Subcutaneous abdominal adipose tissue (tissue), 5 donors: ENCODE measurements at regions not wholly inside any gene's neighbourhood (a gene's known extent, or its start where the extent isn't known, plus 50 kb on each side); places are given as distances from the start of the nearest gene placed in this dataset.

Experiments
- H3K27ac ChIP-seq: one replicate; pipeline ENCODE4 v1.7.0; 2013; ENCODE audit warnings: low read depth, mild to moderate bottlenecking, inconsistent platforms, low read length, moderate library complexity
- H3K27me3 ChIP-seq, 5 donors: one replicate each; pipeline ENCODE4 v1.7.0; 2013; ENCODE audit warnings: low read length in 5 of 5, inconsistent platforms in 1 of 5; ENCODE audit not compliant: control insufficient read depth in 5 of 5, insufficient read depth in 4 of 5
- H3K36me3 ChIP-seq, 5 donors: one replicate each; pipeline ENCODE4 v1.7.0; 2013; ENCODE audit warnings: low read length in 5 of 5; ENCODE audit not compliant: control insufficient read depth in 5 of 5, insufficient read depth in 5 of 5
- H3K4me1 ChIP-seq, 5 donors: one replicate each; pipeline ENCODE4 v1.7.0; 2013; ENCODE audit warnings: low read length in 5 of 5, mild to moderate bottlenecking in 3 of 5, moderate library complexity in 1 of 5; ENCODE audit not compliant: control insufficient read depth in 5 of 5, insufficient read depth in 5 of 5
- H3K4me3 ChIP-seq, 5 donors: one replicate each; pipeline ENCODE4 v1.7.0; 2013; ENCODE audit warnings: low read length in 5 of 5, low read depth in 1 of 5
- H3K9ac ChIP-seq, 5 donors: one replicate each; pipeline ENCODE4 v1.7.0; 2013; ENCODE audit warnings: low read length in 5 of 5, mild to moderate bottlenecking in 4 of 5, moderate library complexity in 3 of 5
- H3K9me3 ChIP-seq, 5 donors: one replicate each; pipeline ENCODE4 v1.7.0; 2013; ENCODE audit warnings: low read length in 5 of 5; ENCODE audit not compliant: control insufficient read depth in 5 of 5
- donor health status: healthy.
- donor health status: healthy.
- donor health status: healthy.
- donor health status: healthy.
- donor health status: healthy.

DNA sequence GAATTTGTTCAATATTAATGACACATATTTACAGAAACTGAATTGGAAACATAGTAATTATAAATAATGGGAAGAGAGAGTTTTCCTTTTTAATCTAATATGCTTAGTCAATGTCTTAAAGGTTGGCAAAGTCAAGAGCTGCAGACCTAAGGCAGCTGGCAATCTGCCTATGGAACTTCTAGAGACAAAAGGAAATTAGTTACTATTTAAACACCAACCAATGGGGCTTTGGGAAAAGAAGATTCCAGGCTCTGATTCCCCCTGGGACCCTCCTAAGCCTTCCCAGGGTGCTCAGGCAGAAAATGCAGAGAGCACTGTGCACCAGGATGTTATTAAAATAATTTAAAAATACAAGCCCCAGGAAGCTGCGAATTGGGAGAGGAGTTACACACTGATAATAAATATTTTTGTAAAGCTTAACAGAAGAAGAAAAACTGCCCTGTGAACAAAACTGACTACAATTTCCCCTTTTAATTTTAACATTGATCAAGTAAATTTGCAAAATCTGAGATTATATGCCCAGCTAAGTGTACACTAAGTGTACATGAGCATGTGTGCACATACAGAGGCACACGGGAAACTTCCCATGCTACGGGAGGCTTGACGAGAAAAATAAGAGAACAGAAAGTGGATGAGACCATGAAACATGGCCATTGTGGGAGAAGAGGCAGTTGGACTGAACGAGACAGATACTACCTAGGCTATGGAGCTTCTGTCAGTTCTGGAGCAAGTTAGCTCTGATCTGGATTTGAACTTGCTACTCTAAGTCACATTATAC lies 77.4 kb upstream of the ADAMTS16 start:
- Histone ChIP-seq H3K27ac (no peak overlapping the region), H3K9me3 (no peaks in the 10 kb centered on the region), H3K4me3 (no peak overlapping the region), H3K27me3 (no peaks in the 10 kb centered on the region), H3K4me1 (peaks cover 2 to 12% (median 8%) of the 10 kb centered on the region in 5 donors), H3K36me3 (no peaks in the 10 kb centered on the region), H3K9ac (no peak overlapping the region)

DNA sequence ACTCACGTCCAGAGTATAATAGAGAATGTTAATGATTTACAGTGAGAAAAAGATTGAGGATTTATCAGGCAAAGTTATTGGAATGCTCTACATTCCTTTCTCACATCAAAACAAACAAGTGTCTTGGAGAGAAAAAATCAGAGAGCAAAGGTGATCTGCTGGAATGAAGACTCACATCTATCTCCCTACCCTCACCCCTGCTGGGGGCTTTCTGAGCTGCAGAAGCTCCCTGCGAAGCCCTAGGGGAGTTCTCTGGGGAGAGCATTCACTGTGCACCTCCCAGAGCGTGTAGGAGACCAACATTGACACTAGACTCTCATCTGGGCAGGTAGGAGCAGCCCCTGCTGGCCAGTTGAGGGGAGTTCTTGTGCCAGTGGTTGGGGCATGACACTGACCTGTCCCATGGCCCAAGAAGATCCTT lies 76.6 kb upstream of the ADAMTS16 start:
- Histone ChIP-seq H3K36me3 (no peaks in the 10 kb centered on the region), H3K27ac (no peak overlapping the region), H3K9me3 (no peaks in the 10 kb centered on the region)

DNA sequence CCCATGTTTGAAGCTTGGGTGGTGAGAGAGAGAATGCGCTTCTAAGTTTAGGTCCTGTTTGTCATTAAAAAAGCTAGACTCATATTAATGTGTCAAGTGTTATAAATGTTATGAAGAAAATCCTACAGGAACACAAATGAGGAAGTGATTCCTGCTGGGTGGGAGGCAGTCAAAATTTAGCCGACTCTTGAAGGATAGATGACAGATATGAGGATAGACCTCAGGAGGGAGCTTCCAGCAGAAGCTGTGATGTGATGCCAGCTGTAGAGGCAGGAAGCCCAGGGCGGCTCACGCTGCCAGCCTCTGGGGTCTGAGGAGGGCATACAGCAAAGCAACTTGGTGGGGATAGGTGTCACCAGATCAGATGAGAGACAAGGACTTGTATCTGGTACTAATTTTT lies 74.7 kb upstream of the ADAMTS16 start:
- H3K27me3 ChIP-seq, result no peaks in the 10 kb centered on the region
- no peak overlapping the region for H3K9ac ChIP-seq
- H3K4me1 ChIP-seq, result peaks cover 2 to 12% (median 8%) of the 10 kb centered on the region in 5 donors
- H3K27ac ChIP-seq, result no peak overlapping the region
- no peak overlapping the region for H3K4me3 ChIP-seq
- H3K36me3 ChIP-seq, result no peaks in the 10 kb centered on the region
- no peaks in the 10 kb centered on the region for H3K9me3 ChIP-seq

More for the DNA sequence above, 76.6 kb upstream of the ADAMTS16 start:
- Histone ChIP-seq H3K4me1 (peaks cover 2 to 12% (median 8%) of the 10 kb centered on the region in 5 donors), H3K27me3 (no peaks in the 10 kb centered on the region), H3K4me3 (no peak overlapping the region), H3K9ac (no peak overlapping the region)

DNA sequence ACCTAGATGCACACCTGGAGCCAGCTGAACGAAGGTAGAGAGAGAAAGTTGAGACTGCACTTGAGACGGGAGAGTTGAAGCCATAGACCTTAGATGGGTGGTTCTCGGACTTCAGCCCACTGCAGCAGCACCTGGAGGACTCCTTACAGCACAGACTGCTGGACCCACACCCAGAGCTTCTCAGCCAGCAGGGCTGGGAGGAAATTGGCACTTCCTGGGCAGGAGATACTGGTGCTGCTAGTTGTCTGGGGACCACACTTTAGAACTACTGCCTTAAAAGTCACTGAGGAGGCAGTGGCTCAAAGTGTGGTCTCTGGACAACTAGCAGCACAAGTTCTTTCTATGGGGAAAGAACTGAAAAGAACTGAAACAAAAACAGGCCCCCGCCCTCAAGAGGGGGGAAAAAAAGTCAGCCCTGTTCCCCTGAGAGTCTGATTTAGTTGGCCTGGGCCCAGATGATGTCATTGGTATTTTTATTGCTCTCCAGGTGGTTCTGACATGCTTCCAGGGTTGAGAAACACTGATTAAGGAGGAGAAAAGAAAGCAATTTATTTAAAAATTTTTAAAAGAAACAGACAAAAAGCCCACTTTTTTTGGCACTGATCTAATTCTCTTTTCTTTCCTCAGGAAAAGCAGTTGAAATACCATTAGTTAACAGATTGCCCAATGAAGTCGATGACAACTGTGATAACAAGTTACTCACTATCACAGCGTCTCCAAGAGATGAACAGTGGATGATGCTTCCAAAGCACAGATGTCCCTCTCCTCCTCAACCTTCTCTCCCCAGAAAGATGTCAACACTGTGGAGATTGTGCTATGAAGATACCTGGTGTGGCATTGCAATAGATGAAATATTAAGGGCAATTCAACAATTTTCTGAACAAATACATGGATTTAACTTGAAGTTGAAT lies 73.6 kb upstream of the ADAMTS16 start:
- H3K9me3 ChIP-seq, result no peaks in the 10 kb centered on the region

DNA sequence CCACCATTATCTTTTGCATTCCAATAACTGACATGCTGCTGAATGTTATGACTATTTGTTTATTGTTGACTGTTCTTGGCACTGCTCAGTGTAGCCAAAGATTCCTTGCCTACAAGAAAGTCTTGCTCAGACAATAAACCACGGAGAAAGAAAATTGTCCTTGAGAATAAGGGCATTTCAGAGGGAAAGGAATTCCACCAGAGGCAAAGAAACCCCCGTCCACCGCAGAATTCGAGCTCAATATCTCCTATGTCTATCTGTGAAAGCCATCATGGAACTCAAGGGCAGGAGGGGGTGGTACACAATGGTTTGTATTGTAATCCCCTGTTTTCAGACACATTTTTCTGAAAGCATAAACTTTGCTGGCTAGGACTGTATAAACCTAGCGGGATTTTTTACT lies 70.3 kb upstream of the ADAMTS16 start:
- Histone ChIP-seq H3K27ac (no peak overlapping the region), H3K9ac (no peak overlapping the region), H3K4me3 (no peak overlapping the region), H3K27me3 (no peaks in the 10 kb centered on the region), H3K36me3 (no peaks in the 10 kb centered on the region), H3K9me3 (no peaks in the 10 kb centered on the region), H3K4me1 (peaks cover 2 to 10% (median 7%) of the 10 kb centered on the region in 5 donors)

More for the DNA sequence above, 73.6 kb upstream of the ADAMTS16 start:
- Histone ChIP-seq H3K4me3 (no peak overlapping the region), H3K36me3 (no peaks in the 10 kb centered on the region), H3K4me1 (peaks cover 2 to 12% (median 8%) of the 10 kb centered on the region in 5 donors), H3K27me3 (no peaks in the 10 kb centered on the region), H3K27ac (no peak overlapping the region), H3K9ac (no peak overlapping the region)

DNA sequence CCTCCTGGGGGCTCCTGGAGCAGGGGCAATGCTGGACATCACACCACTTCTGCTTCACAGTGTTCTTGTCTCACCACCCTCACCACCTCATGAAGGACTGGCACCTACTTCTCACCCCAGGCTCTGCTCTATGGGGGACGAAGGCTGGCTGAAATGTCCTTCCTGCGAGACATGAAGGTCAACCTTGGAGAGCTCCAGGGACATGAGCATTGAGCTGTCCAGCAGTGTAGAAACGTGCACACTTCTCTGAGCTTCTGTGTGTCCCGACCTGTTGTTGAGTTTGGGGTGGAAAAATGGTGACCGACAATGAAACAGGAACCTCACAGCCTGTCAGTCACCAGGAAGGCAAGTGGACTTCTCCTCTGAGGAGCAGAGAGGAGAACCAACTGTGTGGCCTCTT lies 68.6 kb upstream of the ADAMTS16 start:
- no peaks in the 10 kb centered on the region for H3K27me3 ChIP-seq
- H3K4me1 ChIP-seq, result peaks cover 0 to 2% (median 1%) of the 10 kb centered on the region in 5 donors
- no peaks in the 10 kb centered on the region for H3K36me3 ChIP-seq
- no peak overlapping the region for H3K9ac ChIP-seq
- H3K4me3 ChIP-seq, result no peak overlapping the region
- H3K27ac ChIP-seq, result no peak overlapping the region
- no peaks in the 10 kb centered on the region for H3K9me3 ChIP-seq

DNA sequence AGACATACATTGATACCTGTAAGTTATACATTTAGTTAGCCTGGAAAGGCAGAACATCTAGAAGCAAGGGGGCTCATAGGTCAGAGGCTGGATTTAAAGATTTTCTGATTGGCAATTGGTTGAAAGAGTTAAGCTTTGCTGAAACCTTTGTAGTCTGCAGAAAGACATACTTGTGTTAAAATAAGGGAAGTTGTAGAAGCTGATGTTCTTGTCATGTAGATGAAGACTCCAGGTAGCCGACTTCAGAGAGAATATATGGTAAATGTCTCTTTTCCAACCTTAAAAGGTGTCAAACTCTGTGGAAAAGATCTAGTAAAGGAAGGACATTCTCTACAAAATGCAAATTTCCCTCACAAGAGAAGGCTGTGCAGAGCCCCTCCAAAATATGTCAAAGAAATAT lies 62.9 kb upstream of the ADAMTS16 start:
- Histone ChIP-seq H3K9me3 (no peaks in the 10 kb centered on the region), H3K36me3 (no peaks in the 10 kb centered on the region), H3K27ac (no peak overlapping the region), H3K4me1 (no peaks in the 10 kb centered on the region), H3K9ac (no peak overlapping the region), H3K4me3 (no peak overlapping the region), H3K27me3 (peaks cover 0 to 2% (median 0%) of the 10 kb centered on the region in 5 donors)

DNA sequence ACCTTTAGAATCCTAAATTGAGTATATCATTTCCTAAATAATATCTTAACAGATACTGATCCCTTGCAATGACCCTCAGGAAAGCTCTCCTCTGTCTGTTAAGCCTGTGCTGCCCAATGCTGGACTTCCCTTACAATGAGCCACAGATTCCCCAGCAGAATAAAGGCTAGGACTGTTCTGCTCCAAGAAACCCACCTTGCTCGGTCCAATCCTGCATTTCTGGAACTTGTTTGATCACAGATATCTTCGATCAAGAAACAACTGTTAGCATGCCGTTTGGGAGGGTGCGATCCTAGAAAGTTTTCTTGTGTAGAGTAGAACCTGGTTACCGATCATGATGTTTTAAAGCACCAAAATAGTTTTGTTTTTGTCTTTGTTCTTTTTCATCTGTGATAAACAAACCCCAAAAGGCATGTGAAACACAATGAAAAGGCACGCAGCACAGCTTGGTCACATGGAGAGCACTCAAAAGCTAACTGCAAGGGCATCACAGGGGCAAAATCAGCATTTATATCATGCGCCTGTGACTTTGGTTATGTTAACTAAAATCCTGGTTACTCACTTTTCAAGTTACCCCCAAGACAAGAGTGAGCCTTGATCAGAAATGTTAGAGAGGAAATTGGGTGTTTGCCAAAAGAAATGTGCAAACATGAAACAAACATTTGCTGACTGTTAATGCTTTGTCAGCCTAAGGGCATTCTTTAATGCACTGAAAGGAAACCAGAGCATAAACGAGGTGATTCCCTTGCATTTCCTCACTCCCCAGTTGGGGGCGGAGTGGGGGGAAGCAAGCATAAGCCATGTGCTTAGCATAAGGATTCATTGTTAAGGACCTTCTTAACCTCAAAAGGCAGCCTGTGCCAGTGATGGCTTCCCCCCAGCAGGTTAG lies 61.9 kb upstream of the ADAMTS16 start:
- H3K36me3 ChIP-seq, result no peaks in the 10 kb centered on the region
- no peaks in the 10 kb centered on the region for H3K4me1 ChIP-seq
- H3K9ac ChIP-seq, result no peak overlapping the region
- H3K9me3 ChIP-seq, result no peaks in the 10 kb centered on the region
- H3K4me3 ChIP-seq, result no peak overlapping the region
- no peak overlapping the region for H3K27ac ChIP-seq
- H3K27me3 ChIP-seq, result peaks cover 0 to 2% (median 0%) of the 10 kb centered on the region in 5 donors

DNA sequence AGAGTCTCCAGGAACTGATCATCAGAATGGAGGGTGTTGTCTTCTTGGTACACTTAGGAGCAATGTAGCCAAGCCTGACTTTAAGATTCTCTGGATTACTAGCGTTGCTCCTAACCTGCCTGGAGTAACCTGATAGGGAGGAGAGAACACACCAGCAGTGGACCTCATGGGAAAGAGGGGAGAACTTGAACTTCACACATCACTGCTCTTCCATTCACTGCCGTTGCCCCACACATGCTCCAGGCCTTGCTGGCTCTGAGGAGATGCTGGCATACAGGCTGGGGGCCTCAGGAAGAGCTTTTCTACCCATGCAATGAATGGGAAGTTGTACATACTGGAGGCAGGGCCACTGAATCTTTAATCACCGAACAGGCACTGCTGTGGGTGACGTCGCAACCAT lies 60.3 kb upstream of the ADAMTS16 start:
- Histone ChIP-seq H3K4me1 (no peaks in the 10 kb centered on the region), H3K4me3 (no peak overlapping the region), H3K36me3 (no peaks in the 10 kb centered on the region), H3K9ac (no peak overlapping the region), H3K9me3 (no peaks in the 10 kb centered on the region), H3K27me3 (peaks cover 0 to 2% (median 0%) of the 10 kb centered on the region in 5 donors), H3K27ac (no peak overlapping the region)
